H1 (cell line): ENCODE measurements at regions not wholly inside any gene's neighbourhood (a gene's known extent, or its start where the extent isn't known, plus 50 kb on each side); places are given as distances from the start of the nearest gene placed in this dataset.

ENCODE experiments used
- CTCF ChIA-PET: fragments of 300-600 bp; sonication (Branson Sonifier 250); formaldehyde crosslinking; loops from one replicate; lab custom pipeline; 2021; ENCODE audit not compliant: partially characterized antibody; lab: Charles Lee
- POLR2A ChIA-PET: fragments of 300-600 bp; sonication (Branson Sonifier 250); formaldehyde crosslinking; loops from one replicate; lab custom pipeline; 2021; ENCODE audit warnings: inconsistent platforms; ENCODE audit not compliant: partially characterized antibody; lab: Charles Lee
- DNase-seq, 2 experiments: peaks; one replicate each; pipeline versions ENCODE4 v3.0.0 to v3.0.0-alpha.2; 2010 to 2022; ENCODE audit warnings: low spot score in 2 of 2, low read depth in 1 of 2, mixed read lengths in 1 of 2
- FAIRE-seq: peaks from 2 replicates; lab custom pipeline; 2011; peaks lifted over from hg19 to GRCh38; lab: Jason Lieb, UNC
- H2AFZ ChIP-seq: 2 replicates; pipeline ENCODE4 v1.8.1; 2012; ENCODE audit warnings: low read length, inconsistent platforms
- H2AK5ac ChIP-seq: 2 replicates; pipeline ENCODE4 v1.6.1; 2013; ENCODE audit warnings: low read depth, low read length
- H2BK120ac ChIP-seq: replicated peaks from 2 replicates; pipeline ENCODE3; 2013; ENCODE audit warnings: low read depth, low read length, inconsistent platforms
- H2BK12ac ChIP-seq: 2 replicates; pipeline ENCODE4 v1.6.1; 2013; ENCODE audit warnings: low read depth, low read length
- H2BK15ac ChIP-seq: 2 replicates; pipeline ENCODE4 v1.6.1; 2013; ENCODE audit warnings: low read length
- H2BK20ac ChIP-seq: 2 replicates; pipeline ENCODE4 v1.6.1; 2013; ENCODE audit warnings: low read length
- H2BK5ac ChIP-seq: 2 replicates; pipeline ENCODE4 v1.6.1; 2013; ENCODE audit warnings: low read depth, low read length
- H3K14ac ChIP-seq: 2 replicates; pipeline ENCODE4 v1.6.1; 2013; ENCODE audit warnings: inconsistent platforms; ENCODE audit not compliant: insufficient read length
- H3K18ac ChIP-seq: 2 replicates; pipeline ENCODE4 v1.6.1; 2013; ENCODE audit warnings: low read length; ENCODE audit errors: extremely low read depth
- H3K23ac ChIP-seq: 2 replicates; pipeline ENCODE4 v1.6.1; 2013; ENCODE audit warnings: inconsistent platforms; ENCODE audit not compliant: insufficient read length
- H3K23me2 ChIP-seq: 2 replicates; pipeline ENCODE4 v1.6.1; 2013; ENCODE audit warnings: low read depth, low read length
- H3K27ac ChIP-seq: 2 replicates; pipeline ENCODE4 v1.6.1; 2011; ENCODE audit warnings: low read depth, low read length, inconsistent platforms
- H3K27me3 ChIP-seq, 4 experiments: replicated peaks in 1 of 4; 1 replicate in 1 of 4; 2 replicates in 3 of 4; pipeline versions ENCODE4 v1.6.1 to v1.8.1; 2011 to 2013; ENCODE audit warnings: low read length in 3 of 4, mild to moderate bottlenecking in 3 of 4, inconsistent platforms in 2 of 4, mixed read lengths in 2 of 4, moderate library complexity in 1 of 4; ENCODE audit not compliant: control insufficient read depth in 3 of 4, insufficient read depth in 3 of 4; ENCODE audit errors: extremely low read depth in 1 of 4
- H3K36me3 ChIP-seq, 4 experiments: 2 replicates each; pipeline versions ENCODE4 v1.6.1 to v1.8.1; 2011 to 2013; ENCODE audit warnings: mild to moderate bottlenecking in 4 of 4, low read length in 3 of 4, moderate library complexity in 2 of 4, control low read depth in 1 of 4, inconsistent platforms in 1 of 4; ENCODE audit not compliant: insufficient read depth in 4 of 4, control insufficient read depth in 2 of 4
- H3K4ac ChIP-seq: replicated peaks from 2 replicates; pipeline ENCODE3; 2013; ENCODE audit warnings: low read length, low read depth, mixed read lengths, inconsistent platforms; ENCODE audit not compliant: insufficient read length
- H3K4me1 ChIP-seq, 4 experiments: replicated peaks in 1 of 4; 1 replicate in 1 of 4; 2 replicates in 3 of 4; pipeline versions ENCODE4 v1.6.1 to v1.8.1; 2011 to 2013; ENCODE audit warnings: low read length in 3 of 4, inconsistent platforms in 2 of 4, mixed read lengths in 1 of 4; ENCODE audit not compliant: insufficient read depth in 4 of 4, control insufficient read depth in 3 of 4
- H3K4me2 ChIP-seq, 2 experiments: 2 replicates each; pipeline versions ENCODE4 v1.6.1 to v1.8.1; 2011 to 2013; ENCODE audit warnings: low read depth in 2 of 2, low read length in 2 of 2, control low read depth in 1 of 2, inconsistent platforms in 1 of 2, mild to moderate bottlenecking in 1 of 2; ENCODE audit not compliant: insufficient read depth in 1 of 2
- H3K4me3 ChIP-seq, 4 experiments: fragments of 200-600, 300-600 bp in 1 of 4; sonication (generic), shearing (Covaris generic), sonication (Bioruptor Twin) in 1 of 4; 2 replicates each; pipeline versions ENCODE4 v1.5.1 to v1.8.1; 2011 to 2016; ENCODE audit warnings: low read length in 4 of 4, low read depth in 3 of 4, control low read depth in 2 of 4, inconsistent platforms in 2 of 4, mild to moderate bottlenecking in 2 of 4, mixed read lengths in 1 of 4, moderate library complexity in 1 of 4; ENCODE audit not compliant: insufficient read depth in 2 of 4; ENCODE audit errors: extremely low read depth in 1 of 4
- H3K56ac ChIP-seq: replicated peaks from 2 replicates; pipeline ENCODE3; 2013; ENCODE audit warnings: low read depth, mild to moderate bottlenecking, mixed read lengths, low read length, inconsistent platforms; ENCODE audit not compliant: insufficient read length
- H3K79me1 ChIP-seq: 2 replicates; pipeline ENCODE4 v1.6.1; 2013; ENCODE audit warnings: low read depth, low read length, control low read depth
- H3K79me2 ChIP-seq, 2 experiments: 2 replicates each; pipeline versions ENCODE4 v1.6.1 to v1.8.1; 2012 to 2013; ENCODE audit warnings: low read length in 2 of 2, mild to moderate bottlenecking in 2 of 2, inconsistent platforms in 1 of 2; ENCODE audit not compliant: insufficient read depth in 2 of 2, control insufficient read depth in 1 of 2
- H3K9ac ChIP-seq, 4 experiments: replicated peaks in 1 of 4; 1 replicate in 1 of 4; 2 replicates in 3 of 4; pipeline versions ENCODE4 v1.6.1 to v1.8.1; 2011 to 2013; ENCODE audit warnings: low read depth in 3 of 4, low read length in 3 of 4, control low read depth in 2 of 4, mild to moderate bottlenecking in 2 of 4, moderate library complexity in 2 of 4, inconsistent platforms in 1 of 4; ENCODE audit errors: extremely low read depth in 1 of 4
- H3K9me3 ChIP-seq, 2 experiments: 2 replicates each; pipeline versions ENCODE4 v1.6.1 to v1.8.1; 2012 to 2013; ENCODE audit warnings: mild to moderate bottlenecking in 2 of 2, moderate library complexity in 2 of 2, control low read depth in 1 of 2, inconsistent platforms in 1 of 2, low read depth in 1 of 2, low read length in 1 of 2, mixed read lengths in 1 of 2; ENCODE audit not compliant: insufficient read depth in 2 of 2
- H4K20me1 ChIP-seq, 2 experiments: replicated peaks in 1 of 2; 2 replicates each; pipeline versions ENCODE3 to v1.8.1; 2011 to 2013; ENCODE audit warnings: inconsistent platforms in 2 of 2, low read length in 2 of 2, mild to moderate bottlenecking in 1 of 2; ENCODE audit not compliant: insufficient read depth in 2 of 2, control insufficient read depth in 1 of 2
- H4K5ac ChIP-seq: 2 replicates; pipeline ENCODE4 v1.6.1; 2013; ENCODE audit warnings: low read length, low read depth, mixed read lengths, inconsistent platforms; ENCODE audit not compliant: insufficient read length
- H4K8ac ChIP-seq: 2 replicates; pipeline ENCODE4 v1.8.0; 2013; ENCODE audit warnings: mild to moderate bottlenecking, moderate library complexity, low read length, inconsistent platforms; ENCODE audit not compliant: insufficient read depth; ENCODE audit errors: extremely low read depth
- H4K91ac ChIP-seq: replicated peaks from 2 replicates; pipeline ENCODE3; 2013; ENCODE audit warnings: low read length, mixed read lengths, inconsistent platforms; ENCODE audit not compliant: insufficient read length
- BACH1 ChIP-seq: IDR thresholded peaks from 2 replicates; pipeline ENCODE4 v1.6.1; 2012; ENCODE audit warnings: low read length, improper control_type of control experiment
- BRCA1 ChIP-seq: IDR thresholded peaks from 2 replicates; pipeline ENCODE4 v1.6.1; 2012; ENCODE audit warnings: low read depth, low read length, improper control_type of control experiment
- CEBPB ChIP-seq: IDR thresholded peaks from 2 replicates; pipeline ENCODE4 v1.6.1; 2012; ENCODE audit warnings: low read depth, low read length
- GABPA ChIP-seq: IDR thresholded peaks from 2 replicates; pipeline ENCODE4 v1.6.1; 2011; ENCODE audit warnings: mild to moderate bottlenecking, low read length, moderate library complexity, borderline replicate concordance; ENCODE audit not compliant: insufficient read depth
- SIRT6 ChIP-seq: IDR thresholded peaks from one replicate; pipeline ENCODE4 v1.7.1; 2012; ENCODE audit warnings: low read length, inconsistent platforms
- YY1 ChIP-seq: IDR thresholded peaks from 2 replicates; pipeline ENCODE4 v1.6.1; 2011; ENCODE audit warnings: low read depth, mild to moderate bottlenecking, low read length
- WGBS, 2 experiments: shearing (Covaris generic) in 1 of 2; methylation state at CpG; one replicate each; pipeline versions ENCODE4 v1.1.6 to v1.1.7; 2013 to 2015; ENCODE audit warnings: low lambda C conversion rate in 2 of 2, mixed read lengths in 2 of 2, inconsistent platforms in 1 of 2, low coverage in 1 of 2, missing lambda C conversion rate in 1 of 2; ENCODE audit not compliant: insufficient replicate concordance in 2 of 2, insufficient coverage in 1 of 2, insufficient read length in 1 of 2; ENCODE audit errors: extremely low coverage in 1 of 2, missing lambda C conversion rate in 1 of 2; 5-methylcytosine and 5-hydroxymethylcytosine counted together
- TF ChIP-seq, protein P1 (sequence below), 3 experiments: IDR thresholded peaks; 1 replicate in 2 of 3; 2 replicates in 1 of 3; pipeline versions ENCODE4 v1.5.1 to v1.6.1; 2011; ENCODE audit warnings: low read length in 3 of 3, mild to moderate bottlenecking in 3 of 3, inconsistent platforms in 2 of 3, low read depth in 1 of 3, moderate library complexity in 1 of 3; ENCODE audit not compliant: insufficient read depth in 1 of 3; ENCODE audit errors: control extremely low read depth in 1 of 3
- TF ChIP-seq, protein P2 (sequence below): IDR thresholded peaks from 2 replicates; pipeline ENCODE4 v1.6.1; 2012; ENCODE audit warnings: low read length, inconsistent platforms
- TF ChIP-seq, protein P3 (sequence below): IDR thresholded peaks from 2 replicates; pipeline ENCODE4 v1.6.1; 2011; ENCODE audit warnings: low read depth, mild to moderate bottlenecking, low read length; ENCODE audit not compliant: insufficient read depth

DNA sequence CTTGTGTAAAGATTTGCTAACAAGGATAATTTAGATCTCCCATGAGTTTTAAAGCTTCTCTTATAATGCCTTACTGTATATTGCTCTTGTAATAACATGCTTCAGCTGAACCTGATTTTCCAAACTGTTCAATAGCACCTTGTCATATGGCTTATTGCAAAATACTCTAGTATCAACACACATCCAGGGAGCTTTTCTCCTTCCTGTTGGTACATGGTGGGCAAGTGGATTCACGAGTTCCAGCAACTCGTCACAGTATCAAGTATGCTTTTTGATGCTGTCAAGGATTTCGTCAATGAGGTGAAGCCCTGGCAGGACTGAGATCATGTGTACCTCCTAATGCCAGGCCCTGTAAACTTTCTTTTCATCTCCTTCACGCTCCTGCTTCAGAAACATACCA is 59.5 kb upstream of the ITPRID2 start (continued):
- no peak for TF ChIP-seq BRCA1

DNA sequence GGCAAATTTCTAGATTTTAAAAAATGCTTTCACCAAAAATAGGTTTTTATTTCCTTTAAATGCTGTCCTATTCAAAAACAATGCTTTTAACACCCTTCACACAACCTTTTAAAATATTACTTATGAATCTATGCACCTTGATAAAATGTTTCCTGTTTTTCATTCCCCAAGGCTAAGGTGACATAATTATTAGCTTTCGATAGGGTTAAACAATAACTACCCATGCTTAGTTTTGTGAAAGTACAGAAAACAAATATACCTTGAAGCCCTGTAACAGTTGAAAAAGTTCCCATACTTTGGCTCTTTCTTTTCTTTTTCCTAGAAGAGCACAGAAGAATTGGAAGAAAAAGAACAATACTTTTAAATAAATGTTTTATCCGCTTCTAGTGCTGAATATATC is 54.9 kb upstream of the ITPRID2 start:
- H3K79me1 ChIP-seq: no peaks in the 10 kb centered on the region
- H3K23me2 ChIP-seq: no peaks in the 10 kb centered on the region
- no peak overlapping the region for H2BK120ac ChIP-seq
- no peak overlapping the region for H3K18ac ChIP-seq
- no peak overlapping the region for H2AFZ ChIP-seq
- H3K27ac ChIP-seq: no peak overlapping the region
- H3K56ac ChIP-seq: no peak overlapping the region
- no peaks in the 10 kb centered on the region for H3K4me1 ChIP-seq
- H4K91ac ChIP-seq: no peak overlapping the region
- no peak overlapping the region for H2BK15ac ChIP-seq
- no peak overlapping the region for H3K9ac ChIP-seq
- no peak overlapping the region for H2BK20ac ChIP-seq
- no peak overlapping the region for H3K23ac ChIP-seq
- no peak overlapping the region for H3K14ac ChIP-seq
- no peak overlapping the region for H3K4me2 ChIP-seq
- no peaks in the 10 kb centered on the region for H3K27me3 ChIP-seq
- ChIA-PET POLR2A (no interaction called here), CTCF (interaction anchor here (0.7 kb wide), 1 partner anchor 19 kb away, joined by 3 read pairs; no protein-coding TSS in a partner anchor)
- no peaks in the 10 kb centered on the region for H3K9me3 ChIP-seq
- no peak overlapping the region for H2AK5ac ChIP-seq
- H2BK12ac ChIP-seq: no peak overlapping the region
- H4K20me1 ChIP-seq: no peaks in the 10 kb centered on the region
- no peak overlapping the region for H4K8ac ChIP-seq
- no peaks in the 10 kb centered on the region for H3K79me2 ChIP-seq
- H2BK5ac ChIP-seq: no peak overlapping the region
- H3K4ac ChIP-seq: no peak overlapping the region
- no peak for DNase-seq
- no peaks in the 10 kb centered on the region for H3K36me3 ChIP-seq
- H3K4me3 ChIP-seq: no peak overlapping the region
- H4K5ac ChIP-seq: no peak overlapping the region
- no peak for FAIRE-seq
- WGBS, 2 experiments: 89% methylated on average over 2 of the region's 2 CpGs; no CpG with 5 or more reads in 1 of the 2 experiments
- TF ChIP-seq, protein P1, sequence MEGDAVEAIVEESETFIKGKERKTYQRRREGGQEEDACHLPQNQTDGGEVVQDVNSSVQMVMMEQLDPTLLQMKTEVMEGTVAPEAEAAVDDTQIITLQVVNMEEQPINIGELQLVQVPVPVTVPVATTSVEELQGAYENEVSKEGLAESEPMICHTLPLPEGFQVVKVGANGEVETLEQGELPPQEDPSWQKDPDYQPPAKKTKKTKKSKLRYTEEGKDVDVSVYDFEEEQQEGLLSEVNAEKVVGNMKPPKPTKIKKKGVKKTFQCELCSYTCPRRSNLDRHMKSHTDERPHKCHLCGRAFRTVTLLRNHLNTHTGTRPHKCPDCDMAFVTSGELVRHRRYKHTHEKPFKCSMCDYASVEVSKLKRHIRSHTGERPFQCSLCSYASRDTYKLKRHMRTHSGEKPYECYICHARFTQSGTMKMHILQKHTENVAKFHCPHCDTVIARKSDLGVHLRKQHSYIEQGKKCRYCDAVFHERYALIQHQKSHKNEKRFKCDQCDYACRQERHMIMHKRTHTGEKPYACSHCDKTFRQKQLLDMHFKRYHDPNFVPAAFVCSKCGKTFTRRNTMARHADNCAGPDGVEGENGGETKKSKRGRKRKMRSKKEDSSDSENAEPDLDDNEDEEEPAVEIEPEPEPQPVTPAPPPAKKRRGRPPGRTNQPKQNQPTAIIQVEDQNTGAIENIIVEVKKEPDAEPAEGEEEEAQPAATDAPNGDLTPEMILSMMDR (IDR thresholded peaks at IDR 0.05; ENCODE audit: control extremely low read depth in 1 of 3, insufficient read depth in 1 of 3, low read depth in 1 of 3, low read length in 3 of 3): no peak
- TF ChIP-seq BACH1: no peak
- TF ChIP-seq SIRT6: no peak
- no peak for TF ChIP-seq CEBPB
- TF ChIP-seq GABPA: no peak
- TF ChIP-seq, protein P2, sequence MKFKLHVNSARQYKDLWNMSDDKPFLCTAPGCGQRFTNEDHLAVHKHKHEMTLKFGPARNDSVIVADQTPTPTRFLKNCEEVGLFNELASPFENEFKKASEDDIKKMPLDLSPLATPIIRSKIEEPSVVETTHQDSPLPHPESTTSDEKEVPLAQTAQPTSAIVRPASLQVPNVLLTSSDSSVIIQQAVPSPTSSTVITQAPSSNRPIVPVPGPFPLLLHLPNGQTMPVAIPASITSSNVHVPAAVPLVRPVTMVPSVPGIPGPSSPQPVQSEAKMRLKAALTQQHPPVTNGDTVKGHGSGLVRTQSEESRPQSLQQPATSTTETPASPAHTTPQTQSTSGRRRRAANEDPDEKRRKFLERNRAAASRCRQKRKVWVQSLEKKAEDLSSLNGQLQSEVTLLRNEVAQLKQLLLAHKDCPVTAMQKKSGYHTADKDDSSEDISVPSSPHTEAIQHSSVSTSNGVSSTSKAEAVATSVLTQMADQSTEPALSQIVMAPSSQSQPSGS: no peak
- TF ChIP-seq, protein P3, sequence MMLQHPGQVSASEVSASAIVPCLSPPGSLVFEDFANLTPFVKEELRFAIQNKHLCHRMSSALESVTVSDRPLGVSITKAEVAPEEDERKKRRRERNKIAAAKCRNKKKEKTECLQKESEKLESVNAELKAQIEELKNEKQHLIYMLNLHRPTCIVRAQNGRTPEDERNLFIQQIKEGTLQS: no peak
- TF ChIP-seq YY1: no peak
